Mononuclear cell (primary cell): ENCODE measurements at regions not wholly inside any gene's neighbourhood (a gene's known extent, or its start where the extent isn't known, plus 50 kb on each side); places are given as distances from the start of the nearest gene placed in this dataset.

ENCODE experiments used
- H3K27me3 ChIP-seq: 2 replicates; pipeline ENCODE4 v1.6.0; 2011; ENCODE audit warnings: low read length, control low read depth; ENCODE audit not compliant: insufficient read depth
- H3K4me1 ChIP-seq: 2 replicates; pipeline ENCODE4 v1.5.1; 2011; ENCODE audit warnings: mild to moderate bottlenecking, low read length, control low read depth; ENCODE audit not compliant: insufficient read depth
- H3K4me3 ChIP-seq: 2 replicates; pipeline ENCODE4 v1.5.1; 2011; ENCODE audit warnings: mild to moderate bottlenecking, low read length, moderate library complexity
- H3K9me3 ChIP-seq: 2 replicates; pipeline ENCODE4 v1.5.1; 2011; ENCODE audit warnings: low read depth, mild to moderate bottlenecking, control low read depth, low read length

DNA sequence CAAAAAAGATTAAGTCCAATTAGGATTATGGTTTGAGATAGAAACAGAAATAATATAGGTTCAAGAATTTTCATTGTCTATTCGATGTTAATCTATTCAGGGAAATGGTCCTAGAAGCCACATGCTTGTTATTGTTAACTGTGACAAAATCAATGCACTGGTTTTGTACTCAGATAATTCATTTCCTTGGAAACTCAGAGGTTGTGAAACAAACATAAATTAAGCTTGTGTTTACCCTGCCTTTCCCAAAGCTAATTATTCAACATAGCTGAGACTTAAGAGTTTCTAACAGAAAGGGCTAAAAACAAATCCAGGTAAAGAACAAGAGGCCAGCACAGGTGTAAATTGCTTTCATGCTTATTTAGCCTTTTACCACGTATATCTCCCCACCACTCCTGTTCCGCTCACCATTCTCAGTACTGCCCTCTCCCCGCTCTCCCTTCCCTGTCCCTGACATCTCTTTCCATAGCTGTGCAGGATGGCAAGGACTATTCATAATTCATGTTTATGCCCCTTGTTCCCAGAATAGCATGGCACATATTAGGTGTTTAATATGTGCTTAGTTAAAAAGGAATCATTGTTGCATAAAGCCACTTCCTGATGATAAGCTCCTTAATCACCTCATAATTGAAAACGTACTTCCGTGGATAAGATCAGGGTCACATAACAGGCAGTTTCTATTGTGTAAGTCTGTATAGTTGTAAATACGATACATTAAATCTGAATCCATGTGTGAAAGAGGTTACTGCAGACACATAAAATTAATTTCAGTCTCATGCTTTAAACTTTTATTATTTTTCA lies 131.8 kb upstream of the USP15 start:
- Histone ChIP-seq H3K4me1 (peaks cover 6% of the 10 kb centered on the region), H3K4me3 (no peak overlapping the region), H3K27me3 (no peaks in the 10 kb centered on the region), H3K9me3 (no peaks in the 10 kb centered on the region)

DNA sequence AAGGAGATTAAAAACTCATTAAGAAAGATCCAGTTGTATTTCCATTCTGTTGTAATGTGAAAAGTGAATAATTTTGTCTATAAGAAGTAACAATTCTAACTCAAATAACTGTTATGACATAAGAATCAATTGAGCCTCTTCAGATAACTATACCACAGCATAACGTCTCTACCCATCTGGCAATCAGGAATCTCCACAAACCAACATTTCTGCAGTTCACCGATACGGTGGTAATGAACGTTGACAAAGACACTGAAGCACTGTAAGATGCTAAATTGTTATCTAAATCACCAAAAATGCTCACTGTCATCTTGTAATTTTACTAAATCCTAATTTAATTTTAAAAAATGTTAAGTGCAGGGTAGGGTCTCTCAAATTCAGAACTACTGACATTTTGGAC lies 130.9 kb upstream of the USP15 start:
- Histone ChIP-seq H3K4me1 (peaks cover 6% of the 10 kb centered on the region), H3K4me3 (no peak overlapping the region), H3K9me3 (no peaks in the 10 kb centered on the region), H3K27me3 (no peaks in the 10 kb centered on the region)

DNA sequence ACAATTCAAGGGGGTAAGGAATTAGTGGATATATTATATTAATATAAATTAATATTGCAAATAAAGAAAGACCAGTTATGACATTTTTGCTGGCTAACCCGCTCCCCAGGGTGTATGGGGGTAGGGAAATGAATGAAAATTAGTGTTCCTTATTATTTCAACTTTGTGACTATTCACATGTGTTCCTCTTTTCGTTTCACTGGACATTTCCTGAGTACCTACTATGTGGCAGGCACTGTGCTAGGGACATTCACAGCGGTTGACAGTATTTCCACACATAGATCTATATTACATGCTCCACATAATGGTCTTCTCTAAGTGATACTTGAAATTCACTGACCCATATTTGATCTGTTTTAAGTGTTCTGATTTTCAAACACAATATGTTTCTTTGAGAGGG lies 129.8 kb upstream of the USP15 start:
- Histone ChIP-seq H3K4me3 (no peak overlapping the region), H3K27me3 (no peaks in the 10 kb centered on the region), H3K9me3 (no peaks in the 10 kb centered on the region), H3K4me1 (peaks cover 6% of the 10 kb centered on the region)

DNA sequence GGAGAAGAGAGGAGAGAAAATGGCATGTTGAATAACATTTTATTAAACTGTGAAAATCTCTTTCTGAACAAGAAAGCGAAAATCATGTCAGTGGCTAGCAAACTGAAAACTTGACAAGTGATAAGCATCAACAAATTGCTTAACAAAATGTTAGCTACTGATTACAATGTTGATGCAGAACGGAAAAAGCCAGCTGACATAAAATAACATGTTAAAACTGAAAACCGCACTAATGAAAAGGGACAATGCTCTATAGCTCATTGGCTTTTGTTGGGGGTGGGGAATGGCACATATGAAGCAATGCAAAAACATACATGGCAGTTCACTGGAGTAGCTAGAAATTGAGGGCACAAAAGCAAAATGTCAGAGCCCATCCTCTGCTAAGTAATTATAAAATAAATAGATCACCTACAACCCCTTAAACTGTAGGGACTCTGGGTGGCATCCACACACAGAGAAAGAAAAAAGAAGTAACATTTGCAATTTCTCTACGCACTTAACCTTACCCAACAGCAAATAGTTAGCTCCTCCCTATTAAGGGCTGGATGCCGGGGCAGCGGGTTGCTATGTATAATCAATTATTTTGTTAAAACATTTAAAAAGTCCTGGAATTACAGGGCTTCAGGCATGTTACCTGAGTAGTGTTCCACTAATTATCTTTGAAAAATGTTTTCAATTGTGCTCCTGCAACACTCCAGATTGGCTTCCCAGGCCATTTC lies 129.2 kb upstream of the USP15 start:
- Histone ChIP-seq H3K4me1 (peaks cover 6% of the 10 kb centered on the region), H3K4me3 (no peak overlapping the region), H3K9me3 (no peaks in the 10 kb centered on the region), H3K27me3 (no peaks in the 10 kb centered on the region)

DNA sequence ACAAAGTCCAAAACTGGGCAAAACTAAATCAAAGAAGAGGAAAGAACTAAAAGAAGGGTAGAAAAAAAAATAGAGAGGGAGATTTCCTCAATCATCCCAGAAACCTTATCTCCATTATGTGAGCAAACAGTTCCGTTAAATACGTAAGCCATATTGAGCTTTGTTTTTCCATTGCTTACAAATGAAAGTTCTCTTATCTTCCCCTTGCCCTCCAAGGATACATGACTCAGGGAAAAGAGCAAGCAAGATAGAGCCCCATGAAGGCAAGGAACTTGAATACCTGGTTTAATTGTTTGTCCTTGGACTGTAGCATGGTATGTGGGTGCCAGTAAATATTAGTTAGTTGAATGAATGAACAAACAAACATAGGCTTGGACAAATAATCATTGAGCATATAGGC lies 126.8 kb upstream of the USP15 start:
- Histone ChIP-seq H3K9me3 (no peaks in the 10 kb centered on the region), H3K4me1 (peaks cover 6% of the 10 kb centered on the region), H3K4me3 (no peak overlapping the region), H3K27me3 (no peaks in the 10 kb centered on the region)

DNA sequence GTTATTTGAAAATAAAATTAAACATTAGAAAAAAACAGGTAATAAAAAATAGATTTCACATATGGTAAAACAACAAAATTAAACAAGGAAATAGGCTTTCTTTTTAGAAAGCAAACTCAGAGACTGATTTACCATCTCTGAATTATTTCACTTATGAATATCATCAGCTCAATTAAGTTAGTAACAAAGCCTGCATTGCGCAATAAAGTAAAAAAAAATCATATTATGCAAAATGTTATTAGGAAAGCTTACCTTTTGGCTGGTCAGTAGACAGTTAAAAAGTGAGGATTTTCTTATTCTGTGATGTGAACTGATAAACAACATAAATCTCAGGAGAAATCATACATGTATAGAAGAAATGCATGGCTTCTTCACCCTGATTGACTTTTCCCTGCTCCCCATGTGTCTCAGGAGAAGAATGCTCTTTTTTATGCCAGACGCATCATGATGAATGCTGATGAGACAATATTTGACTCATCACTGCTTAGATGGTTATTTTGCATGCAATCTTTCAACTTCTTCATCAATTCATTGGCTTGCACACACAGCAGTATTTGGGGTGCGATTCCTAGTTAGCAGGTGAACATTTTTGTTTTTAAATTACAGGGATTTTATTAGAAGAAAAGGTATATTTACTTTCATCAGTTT lies 124.5 kb upstream of the USP15 start:
- no peak overlapping the region for H3K4me3 ChIP-seq
- H3K27me3 ChIP-seq: no peaks in the 10 kb centered on the region
- no peaks in the 10 kb centered on the region for H3K9me3 ChIP-seq
- H3K4me1 ChIP-seq: peaks cover 6% of the 10 kb centered on the region

DNA sequence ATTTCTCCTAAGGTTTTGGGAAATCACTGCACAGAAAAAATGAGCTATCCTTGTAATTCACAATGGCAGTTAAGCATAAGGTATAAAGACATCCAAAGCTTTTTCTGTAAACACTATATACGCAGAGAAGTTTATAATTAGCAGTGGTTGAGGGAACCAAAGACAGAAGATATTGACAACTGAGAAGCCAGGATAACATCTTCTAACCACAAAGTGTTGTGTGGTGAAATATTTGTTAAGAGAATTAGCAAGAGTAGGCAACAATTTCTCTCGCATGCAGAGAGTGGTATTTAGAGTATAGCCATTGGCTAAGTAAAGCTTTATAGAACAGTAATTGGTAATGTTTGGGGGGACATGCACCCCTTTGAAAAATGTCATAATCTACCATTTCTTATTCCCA lies 123.7 kb upstream of the USP15 start:
- H3K27me3 ChIP-seq: no peaks in the 10 kb centered on the region
- no peak overlapping the region for H3K4me3 ChIP-seq
- H3K9me3 ChIP-seq: no peaks in the 10 kb centered on the region
- no peaks in the 10 kb centered on the region for H3K4me1 ChIP-seq

DNA sequence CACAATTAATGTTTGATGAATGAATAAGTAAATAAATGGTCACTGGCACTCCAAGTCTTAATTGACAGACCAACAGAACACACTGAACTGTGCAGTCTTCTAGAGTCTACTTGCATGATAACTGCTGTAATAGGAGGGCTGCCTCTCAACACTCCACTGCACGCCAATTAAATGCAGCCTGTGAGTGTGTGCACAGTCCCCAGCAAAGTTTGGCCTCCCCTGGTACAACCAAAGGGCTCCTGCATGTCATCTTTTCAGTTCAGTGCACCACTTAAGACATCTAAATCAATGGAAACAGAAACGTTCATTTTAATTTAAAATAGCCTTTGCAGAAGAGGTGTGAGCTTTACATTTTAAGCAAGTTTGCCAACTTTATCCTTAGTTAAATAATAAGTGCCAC lies 121.7 kb upstream of the USP15 start:
- Histone ChIP-seq H3K4me3 (no peak overlapping the region), H3K27me3 (no peaks in the 10 kb centered on the region), H3K9me3 (no peaks in the 10 kb centered on the region), H3K4me1 (no peaks in the 10 kb centered on the region)

DNA sequence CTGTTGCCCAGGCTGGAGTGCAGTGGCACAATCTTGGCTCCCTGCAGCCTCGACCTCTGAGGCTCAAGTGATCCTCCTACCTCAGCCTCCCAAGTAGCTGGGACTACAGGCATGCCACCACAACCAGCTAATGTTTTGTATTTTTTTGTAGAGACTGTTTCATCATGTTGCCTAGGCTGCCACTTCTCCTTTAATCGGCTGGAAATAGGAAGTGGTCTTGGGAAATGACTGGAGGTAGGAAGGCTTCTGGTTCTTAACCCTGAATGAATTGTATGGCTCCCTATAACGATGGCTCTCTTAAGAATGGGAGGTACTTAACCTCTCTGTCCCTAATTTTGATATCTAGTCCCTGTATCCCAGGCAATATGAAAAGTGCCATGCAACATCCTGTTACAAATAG lies 113.9 kb upstream of the USP15 start:
- Histone ChIP-seq H3K4me1 (peaks cover 7% of the 10 kb centered on the region), H3K9me3 (no peaks in the 10 kb centered on the region), H3K4me3 (no peak overlapping the region), H3K27me3 (no peaks in the 10 kb centered on the region)

DNA sequence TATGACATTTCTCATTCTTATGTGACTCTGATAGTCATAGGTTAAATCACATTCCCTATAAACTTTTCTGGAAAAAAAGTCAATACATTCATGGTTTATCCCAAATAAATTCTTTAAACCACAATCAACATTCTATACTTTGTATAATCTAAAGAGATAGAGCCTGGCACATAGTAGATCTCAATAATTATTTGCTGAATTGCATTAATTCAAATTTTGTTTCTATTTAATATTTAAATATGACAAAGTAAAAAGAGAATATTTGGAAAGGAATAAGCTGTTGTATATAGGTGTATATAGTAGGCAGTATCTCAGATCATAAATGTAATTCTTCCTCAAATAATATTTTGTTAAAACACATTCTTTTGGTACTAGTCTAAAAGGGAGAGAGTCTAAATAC lies 102.2 kb upstream of the USP15 start:
- H3K4me3 ChIP-seq: no peak overlapping the region
- H3K9me3 ChIP-seq: no peaks in the 10 kb centered on the region
- H3K4me1 ChIP-seq: peaks cover 4% of the 10 kb centered on the region
- no peaks in the 10 kb centered on the region for H3K27me3 ChIP-seq

DNA sequence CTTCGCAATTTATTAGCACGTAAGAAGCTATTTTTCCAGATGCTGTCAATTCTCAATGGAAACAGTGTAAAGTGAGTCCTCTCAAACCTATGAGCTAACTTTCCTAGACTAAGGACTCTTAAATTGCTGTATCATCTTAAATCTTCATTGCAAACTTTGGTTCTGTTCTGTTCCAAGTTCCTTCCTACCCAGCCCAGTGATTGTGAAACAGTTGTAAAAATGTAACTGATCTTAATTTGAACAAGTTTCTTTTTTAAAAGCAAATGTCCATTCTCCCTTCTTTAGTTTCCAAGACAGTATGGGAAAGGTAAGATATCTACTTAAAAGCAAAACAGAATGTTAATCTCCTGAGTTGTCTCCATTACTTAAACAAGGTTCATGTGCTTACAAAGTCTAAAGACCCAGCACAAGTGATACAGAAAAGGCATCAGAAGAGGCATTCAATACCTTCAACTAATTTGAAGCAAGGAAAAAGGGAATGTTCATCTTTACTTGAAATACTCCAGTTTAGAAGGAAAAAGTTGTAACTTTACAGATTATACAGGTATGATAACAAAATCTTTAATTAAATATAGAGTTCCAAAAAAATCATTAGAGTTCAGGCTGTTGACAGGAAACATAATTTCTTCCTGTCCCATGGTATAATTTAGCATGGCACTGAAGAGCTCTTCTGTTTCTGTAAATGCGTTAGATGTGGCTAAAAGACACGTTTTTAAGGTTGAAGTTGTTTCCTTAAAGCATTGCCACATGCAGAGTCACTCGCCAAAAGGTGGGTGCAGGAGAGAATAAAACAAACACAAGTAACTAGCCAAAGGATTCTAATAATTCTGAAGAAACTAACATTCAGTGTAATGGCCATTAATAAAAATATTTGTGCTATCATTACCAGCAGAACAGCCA lies 101.5 kb upstream of the USP15 start:
- peaks cover 4% of the 10 kb centered on the region for H3K4me1 ChIP-seq
- no peaks in the 10 kb centered on the region for H3K9me3 ChIP-seq
- H3K27me3 ChIP-seq: no peaks in the 10 kb centered on the region
- no peak overlapping the region for H3K4me3 ChIP-seq

DNA sequence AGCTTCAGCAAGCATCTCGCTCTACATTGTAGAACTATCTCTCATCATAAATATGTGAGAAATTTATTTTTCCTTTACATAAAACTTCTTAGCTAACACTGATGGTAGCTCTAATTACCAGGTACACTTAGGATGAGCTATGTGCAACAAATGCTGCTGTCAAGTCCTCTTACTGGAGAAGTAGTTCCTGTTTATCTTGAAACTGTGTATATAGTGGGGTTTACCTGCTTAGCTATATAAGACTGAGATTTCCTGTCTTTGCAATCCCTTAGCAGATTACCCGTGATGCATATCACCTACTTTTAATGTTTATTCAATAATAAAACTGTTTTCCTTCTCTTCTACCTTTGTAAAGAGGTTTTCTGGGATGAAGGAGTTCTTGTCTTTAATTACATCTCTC lies 98.0 kb upstream of the USP15 start:
- Histone ChIP-seq H3K4me3 (no peak overlapping the region), H3K27me3 (no peaks in the 10 kb centered on the region), H3K4me1 (peaks cover 4% of the 10 kb centered on the region), H3K9me3 (no peaks in the 10 kb centered on the region)

DNA sequence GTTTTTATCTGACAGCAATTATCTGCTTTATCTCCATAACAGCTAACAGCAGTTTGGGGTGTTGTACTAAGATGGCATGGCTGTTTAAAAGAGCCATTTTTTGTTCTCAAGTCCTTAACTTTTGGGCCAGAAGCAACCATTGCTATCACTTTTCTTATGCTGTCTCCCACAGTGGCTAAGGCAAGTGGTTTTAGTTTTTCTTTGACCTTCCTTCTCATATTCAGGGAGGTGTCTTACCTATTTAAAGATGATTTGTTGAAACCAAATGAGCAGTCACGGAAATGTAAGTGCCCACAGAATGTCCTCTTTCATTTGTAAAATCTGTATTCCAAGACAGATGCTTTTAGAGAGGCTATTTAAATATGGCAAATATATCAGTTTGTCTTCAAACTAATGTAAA lies 96.8 kb upstream of the USP15 start:
- no peaks in the 10 kb centered on the region for H3K4me1 ChIP-seq
- H3K4me3 ChIP-seq: no peak overlapping the region
- no peaks in the 10 kb centered on the region for H3K9me3 ChIP-seq
- H3K27me3 ChIP-seq: no peaks in the 10 kb centered on the region

DNA sequence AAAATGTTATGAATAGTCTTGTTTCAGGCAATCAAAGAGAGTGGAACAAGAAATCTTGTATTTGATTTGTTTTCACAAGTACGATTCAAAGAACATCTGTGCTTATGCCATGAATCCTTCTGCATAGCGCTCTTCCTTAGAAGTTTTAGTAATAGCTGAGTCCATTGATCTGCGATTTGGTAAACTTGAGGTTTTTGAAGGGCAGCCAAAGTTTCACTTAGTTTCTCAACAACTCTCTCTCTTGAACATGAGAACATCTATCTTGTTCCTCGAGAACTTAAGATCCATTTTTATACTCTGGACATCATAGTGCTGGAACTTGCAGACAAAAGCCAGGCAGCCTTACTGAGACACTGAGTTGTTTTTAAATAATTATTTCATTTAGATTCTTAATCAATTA lies 96.2 kb upstream of the USP15 start:
- no peaks in the 10 kb centered on the region for H3K4me1 ChIP-seq
- no peak overlapping the region for H3K4me3 ChIP-seq
- H3K9me3 ChIP-seq: no peaks in the 10 kb centered on the region
- no peaks in the 10 kb centered on the region for H3K27me3 ChIP-seq

DNA sequence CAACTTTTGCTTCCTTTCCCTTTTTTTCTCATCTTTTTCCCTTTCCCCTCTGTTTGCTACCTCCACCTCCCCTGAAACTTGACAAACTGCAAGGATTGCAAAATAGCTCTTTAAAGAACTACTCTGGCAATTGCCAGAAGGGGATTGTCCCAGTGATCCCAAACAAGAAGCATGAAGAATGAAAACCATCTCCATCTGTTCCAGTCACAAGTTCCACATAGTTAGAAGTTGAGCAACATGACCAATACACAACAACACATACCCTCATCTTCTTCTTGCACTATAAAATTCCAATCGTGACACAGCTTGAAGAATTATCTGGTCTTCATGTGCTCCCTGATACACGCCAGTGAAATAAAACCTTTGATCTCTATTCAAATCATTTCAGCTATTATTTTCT lies 93.7 kb upstream of the USP15 start:
- no peaks in the 10 kb centered on the region for H3K27me3 ChIP-seq
- H3K4me3 ChIP-seq: no peak overlapping the region
- H3K4me1 ChIP-seq: no peaks in the 10 kb centered on the region
- H3K9me3 ChIP-seq: no peaks in the 10 kb centered on the region
